Upper lobe of left lung (tissue), 6 donors: ENCODE measurements at regions not wholly inside any gene's neighbourhood (a gene's known extent, or its start where the extent isn't known, plus 50 kb on each side); places are given as distances from the start of the nearest gene placed in this dataset.

Experiments
- ATAC-seq, 2 donors: fragments of 200-7000 bp; cut with Tn5 transposase; one replicate each; pipeline ENCODE4 v1.9.1; 2022; ENCODE audit warnings: mild to moderate bottlenecking in 2 of 2, moderate library complexity in 2 of 2; ENCODE audit not compliant: low FRiP score in 2 of 2
- DNase-seq, 2 donors: peaks; one replicate each; pipeline ENCODE4 v3.0.0-alpha.2; 2019 to 2020
- H3K27ac ChIP-seq, 4 donors: fragments of 200-600 bp; sonication (generic); one replicate each; pipeline ENCODE4 v1.5.1; 2016 to 2019
- H3K27me3 ChIP-seq, 4 donors: fragments of 200-600 bp; sonication (generic); one replicate each; pipeline ENCODE4 v1.5.1; 2017 to 2019
- H3K36me3 ChIP-seq, 4 donors: fragments of 200-600 bp; sonication (generic); one replicate each; pipeline ENCODE4 v1.5.1; 2016 to 2019
- H3K4me1 ChIP-seq, 4 donors: fragments of 200-600 bp; sonication (generic); one replicate each; pipeline ENCODE4 v1.5.1; 2018 to 2019
- H3K4me3 ChIP-seq, 4 donors: fragments of 200-600 bp; sonication (generic); one replicate each; pipeline ENCODE4 v1.5.1; 2017 to 2019; ENCODE audit warnings: mild to moderate bottlenecking in 2 of 4, moderate library complexity in 1 of 4
- H3K9me3 ChIP-seq, 4 donors: fragments of 200-600 bp; sonication (generic); one replicate each; pipeline ENCODE4 v1.5.1; 2018 to 2019
- EP300 ChIP-seq, 4 donors: sonication (generic); formaldehyde crosslinking; IDR thresholded peaks; one replicate each; pipeline ENCODE4 v1.5.1; 2017; ENCODE audit warnings: antibody characterized with exemption in 4 of 4, control low read depth in 2 of 4
- POLR2A ChIP-seq, 4 donors: fragments of 450-650 bp; IDR thresholded peaks; one replicate each; pipeline ENCODE4 v1.5.1; 2016 to 2017; ENCODE audit warnings: antibody characterized with exemption in 4 of 4, mild to moderate bottlenecking in 2 of 4
- POLR2AphosphoS5 ChIP-seq, 2 donors: sonication (generic); formaldehyde crosslinking; IDR thresholded peaks; one replicate each; pipeline ENCODE4 v1.5.1; 2017; ENCODE audit warnings: antibody characterized with exemption in 2 of 2
- WGBS, 2 donors: methylation state at CpG; one replicate each; pipeline ENCODE4 v1.1.5; 2017 to 2018; 5-methylcytosine and 5-hydroxymethylcytosine counted together
- TF ChIP-seq, protein P1 (sequence below), 6 experiments: fragments of 450-650 bp in 4 of 6; fragments of 200-600 bp in 2 of 6; sonication (generic) in 2 of 6; IDR thresholded peaks; one replicate each; pipeline ENCODE4 v1.5.1; 2016 to 2019; ENCODE audit warnings: antibody characterized with exemption in 6 of 6
- donor health status: DM: no; HTN: no; CAD: no; lungs with moderate emphysema.
- donor health status: DM: no; HTN: yes; CAD: no; lungs with severe emphysema.

GRCh38 chr2:147222506-147222905 lies 622.3 kb upstream of the ACVR2A start:
- Histone ChIP-seq H3K27me3 (no peaks in the 10 kb centered on the region), H3K36me3 (no peaks in the 10 kb centered on the region), H3K27ac (no peak overlapping the region), H3K9me3 (no peaks in the 10 kb centered on the region), H3K4me3 (no peak overlapping the region), H3K4me1 (no peaks in the 10 kb centered on the region)
- no peak for ATAC-seq
- TF ChIP-seq EP300 (IDR thresholded peaks at IDR 0.05) (no peak), POLR2A (IDR thresholded peaks at IDR 0.05) (no peak), POLR2AphosphoS5 (IDR thresholded peaks at IDR 0.05) (no peak)
- TF ChIP-seq, protein P1, sequence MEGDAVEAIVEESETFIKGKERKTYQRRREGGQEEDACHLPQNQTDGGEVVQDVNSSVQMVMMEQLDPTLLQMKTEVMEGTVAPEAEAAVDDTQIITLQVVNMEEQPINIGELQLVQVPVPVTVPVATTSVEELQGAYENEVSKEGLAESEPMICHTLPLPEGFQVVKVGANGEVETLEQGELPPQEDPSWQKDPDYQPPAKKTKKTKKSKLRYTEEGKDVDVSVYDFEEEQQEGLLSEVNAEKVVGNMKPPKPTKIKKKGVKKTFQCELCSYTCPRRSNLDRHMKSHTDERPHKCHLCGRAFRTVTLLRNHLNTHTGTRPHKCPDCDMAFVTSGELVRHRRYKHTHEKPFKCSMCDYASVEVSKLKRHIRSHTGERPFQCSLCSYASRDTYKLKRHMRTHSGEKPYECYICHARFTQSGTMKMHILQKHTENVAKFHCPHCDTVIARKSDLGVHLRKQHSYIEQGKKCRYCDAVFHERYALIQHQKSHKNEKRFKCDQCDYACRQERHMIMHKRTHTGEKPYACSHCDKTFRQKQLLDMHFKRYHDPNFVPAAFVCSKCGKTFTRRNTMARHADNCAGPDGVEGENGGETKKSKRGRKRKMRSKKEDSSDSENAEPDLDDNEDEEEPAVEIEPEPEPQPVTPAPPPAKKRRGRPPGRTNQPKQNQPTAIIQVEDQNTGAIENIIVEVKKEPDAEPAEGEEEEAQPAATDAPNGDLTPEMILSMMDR (IDR thresholded peaks at IDR 0.05): no peak
- no peak for DNase-seq

DNA sequence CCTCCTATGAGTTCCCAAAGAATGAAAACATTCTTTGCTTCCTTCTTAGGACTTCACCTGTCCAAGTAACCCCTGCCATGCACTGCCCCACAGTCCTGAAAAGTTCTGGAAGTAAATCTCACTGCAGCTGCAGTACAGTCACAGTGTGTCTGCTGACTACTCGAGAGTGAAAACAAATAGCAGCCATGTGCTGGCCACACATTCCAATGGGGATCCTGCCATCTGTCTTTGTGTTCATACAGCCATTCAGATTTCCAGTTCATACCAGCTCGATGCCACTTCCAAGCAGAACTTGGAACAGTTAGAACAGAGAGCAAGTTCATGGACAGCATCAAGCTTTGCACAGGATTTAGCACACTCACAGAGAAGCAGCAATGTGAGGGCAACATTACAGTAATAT lies 629.9 kb upstream of the ACVR2A start:
- Histone ChIP-seq H3K9me3 (no peaks in the 10 kb centered on the region), H3K4me3 (no peak overlapping the region), H3K27ac (no peak overlapping the region), H3K36me3 (no peaks in the 10 kb centered on the region), H3K4me1 (no peaks in the 10 kb centered on the region), H3K27me3 (no peaks in the 10 kb centered on the region)
- TF ChIP-seq EP300 (IDR thresholded peaks at IDR 0.05) (no peak), POLR2AphosphoS5 (IDR thresholded peaks at IDR 0.05) (no peak)
- ATAC-seq (no peak), DNase-seq (no peak)
- 55 to 56% methylated on average over 2 of the region's 2 CpGs for WGBS, 2 donors

GRCh38 chr2:147211484-147211883 lies 633.3 kb upstream of the ACVR2A start:
- Histone ChIP-seq H3K9me3 (peaks cover 0 to under 1% (median 0%) of the 10 kb centered on the region in 4 donors), H3K4me3 (no peak overlapping the region), H3K4me1 (no peaks in the 10 kb centered on the region), H3K27ac (no peak overlapping the region), H3K27me3 (no peaks in the 10 kb centered on the region), H3K36me3 (no peaks in the 10 kb centered on the region)
- no peak for DNase-seq
- TF ChIP-seq POLR2AphosphoS5 (IDR thresholded peaks at IDR 0.05) (no peak), EP300 (IDR thresholded peaks at IDR 0.05) (no peak), POLR2A (IDR thresholded peaks at IDR 0.05) (no peak)
- TF ChIP-seq, protein P1 (IDR thresholded peaks at IDR 0.05): no peak
- ATAC-seq: no peak

GRCh38 chr2:147204102-147204501 lies 640.7 kb upstream of the ACVR2A start:
- ATAC-seq (no peak), DNase-seq (no peak)
- H3K36me3 ChIP-seq: no peaks in the 10 kb centered on the region
- H3K4me3 ChIP-seq: no peak overlapping the region
- TF ChIP-seq POLR2AphosphoS5 (IDR thresholded peaks at IDR 0.05): no peak
- no peak for TF ChIP-seq EP300 (IDR thresholded peaks at IDR 0.05)
- no peak for TF ChIP-seq POLR2A (IDR thresholded peaks at IDR 0.05)
- TF ChIP-seq, protein P1 (IDR thresholded peaks at IDR 0.05): no peak
- peaks cover 0 to 12% (median 4%) of the 10 kb centered on the region in 4 donors for H3K9me3 ChIP-seq
- H3K27me3 ChIP-seq: no peaks in the 10 kb centered on the region
- no peaks in the 10 kb centered on the region for H3K4me1 ChIP-seq
- no peak overlapping the region for H3K27ac ChIP-seq

GRCh38 chr2:147198651-147199171 lies 646.1 kb upstream of the ACVR2A start:
- TF ChIP-seq POLR2A (IDR thresholded peaks at IDR 0.05) (no peak), POLR2AphosphoS5 (IDR thresholded peaks at IDR 0.05) (no peak), EP300 (IDR thresholded peaks at IDR 0.05) (no peak)
- TF ChIP-seq, protein P1 (IDR thresholded peaks at IDR 0.05): no peak
- WGBS, 2 donors: 68 to 82% methylated on average over 5 of the region's 5 CpGs
- ATAC-seq (no peak), DNase-seq (no peak)
- Histone ChIP-seq H3K9me3 (no peaks in the 10 kb centered on the region), H3K27me3 (no peaks in the 10 kb centered on the region), H3K27ac (no peak overlapping the region), H3K36me3 (no peaks in the 10 kb centered on the region), H3K4me3 (no peak overlapping the region), H3K4me1 (no peaks in the 10 kb centered on the region)
